GM21717 (cell line): ENCODE measurements at regions not wholly inside any gene's neighbourhood (a gene's known extent, or its start where the extent isn't known, plus 50 kb on each side); places are given as distances from the start of the nearest gene placed in this dataset.
"Not testable (repeated sequence)": the region's sequence is repeated elsewhere in the genome, so short reads cannot be mapped to it uniquely, and the experiment has no call there.

Experiments
- ATAC-seq: cut with Tn5 transposase; IDR thresholded peaks from one replicate; pipeline ENCODE4 v1.9.1; 2021; ENCODE audit warnings: mild to moderate bottlenecking, moderate library complexity; ENCODE audit not compliant: unreplicated experiment

GRCh38 chr4:160386846-160387245 is 1284.0 kb downstream of the RAPGEF2 start:
- ATAC-seq, result no peak

GRCh38 chr4:160399826-160400225 is 1296.9 kb downstream of the RAPGEF2 start:
- ATAC-seq, result no peak

GRCh38 chr4:160403081-160403480 is 1300.2 kb downstream of the RAPGEF2 start:
- ATAC-seq, result no peak

GRCh38 chr4:160406263-160406825 is 1303.5 kb downstream of the RAPGEF2 start:
- ATAC-seq, result no peak

- no peak for ATAC-seq
Observed at GRCh38 chr4:160414496-160414895, 1311.6 kb downstream of the RAPGEF2 start.

- no peak for ATAC-seq
Observed at GRCh38 chr4:160423879-160424451, 1321.1 kb downstream of the RAPGEF2 start.

GRCh38 chr4:160426233-160426632 is 1323.4 kb downstream of the RAPGEF2 start:
- no peak for ATAC-seq

- ATAC-seq, result no peak
Observed at GRCh38 chr4:160450876-160451275, 1348.0 kb downstream of the RAPGEF2 start.

GRCh38 chr4:160481696-160482690 is 1379.1 kb downstream of the RAPGEF2 start:
- not testable (repeated sequence) for ATAC-seq

- ATAC-seq, result no peak
Observed at GRCh38 chr4:160485071-160485687, 1382.3 kb downstream of the RAPGEF2 start.

- no peak for ATAC-seq
Observed at GRCh38 chr4:160492181-160492580, 1389.3 kb downstream of the RAPGEF2 start.

GRCh38 chr4:160493206-160493605 is 1390.3 kb downstream of the RAPGEF2 start:
- no peak for ATAC-seq

GRCh38 chr4:160495356-160495755 is 1392.5 kb downstream of the RAPGEF2 start:
- ATAC-seq, result no peak

- ATAC-seq, result no peak
Observed at GRCh38 chr4:160498211-160498610, 1395.3 kb downstream of the RAPGEF2 start.

- no peak for ATAC-seq
Observed at GRCh38 chr4:160505724-160506123, 1402.8 kb downstream of the RAPGEF2 start.

- no peak for ATAC-seq
Observed at GRCh38 chr4:160510928-160511327, 1408.0 kb downstream of the RAPGEF2 start.

GRCh38 chr4:160514126-160514525 is 1411.2 kb downstream of the RAPGEF2 start:
- ATAC-seq, result no peak

GRCh38 chr4:160523231-160523630 is 1420.4 kb downstream of the RAPGEF2 start:
- no peak for ATAC-seq

- ATAC-seq, result no peak
Observed at GRCh38 chr4:160537681-160538080, 1434.8 kb downstream of the RAPGEF2 start.

GRCh38 chr4:160546201-160546600 is 1443.3 kb downstream of the RAPGEF2 start:
- ATAC-seq, result no peak

- not testable (repeated sequence) for ATAC-seq
Observed at GRCh38 chr4:160549951-160550519, 1447.2 kb downstream of the RAPGEF2 start.
